Stimulated activated CD4-positive, alpha-beta T cell treated with anti-CD3 and anti-CD28 coated beads, Interleukin-12 subunit alpha, Interleukin-12 subunit beta, amount 100 ng/mL, for 24 hours (primary cell): ENCODE measurements at regions not wholly inside any gene's neighbourhood (a gene's known extent, or its start where the extent isn't known, plus 50 kb on each side); places are given as distances from the start of the nearest gene placed in this dataset.

Source experiments
- DNase-seq, 2 experiments: peaks; one replicate each; pipeline ENCODE4 v3.0.0-alpha.2; 2020; ENCODE audit warnings: low read depth in 2 of 2

- no peak for DNase-seq
These were observed 472.5 kb upstream of the SEMA3D start for GRCh38 chr7:85659364-85659763.

GRCh38 chr7:85655252-85655651 is 468.4 kb upstream of the SEMA3D start:
- DNase-seq = no peak

- DNase-seq = no peak
These were observed 457.4 kb upstream of the SEMA3D start for GRCh38 chr7:85644272-85644671.

GRCh38 chr7:85641331-85641730 is 454.5 kb upstream of the SEMA3D start:
- no peak for DNase-seq

GRCh38 chr7:85638394-85638793 is 451.5 kb upstream of the SEMA3D start:
- no peak for DNase-seq

GRCh38 chr7:85634951-85635350 is 448.1 kb upstream of the SEMA3D start:
- no peak for DNase-seq

GRCh38 chr7:85630904-85631600 is 444.2 kb upstream of the SEMA3D start:
- no peak for DNase-seq

- no peak for DNase-seq
These were observed 441.1 kb upstream of the SEMA3D start for GRCh38 chr7:85627791-85628586.

- no peak for DNase-seq
These were observed 435.2 kb upstream of the SEMA3D start for GRCh38 chr7:85622059-85622458.

GRCh38 chr7:85620936-85621685 is 434.3 kb upstream of the SEMA3D start:
- no peak for DNase-seq

GRCh38 chr7:85619236-85619635 is 432.4 kb upstream of the SEMA3D start:
- no peak for DNase-seq

GRCh38 chr7:85614684-85615083 is 427.8 kb upstream of the SEMA3D start:
- no peak for DNase-seq

GRCh38 chr7:85612514-85612913 is 425.7 kb upstream of the SEMA3D start:
- no peak for DNase-seq

- no peak for DNase-seq
These were observed 421.9 kb upstream of the SEMA3D start for GRCh38 chr7:85608804-85609203.

- DNase-seq = no peak
These were observed 415.3 kb upstream of the SEMA3D start for GRCh38 chr7:85602196-85602595.

- DNase-seq = no peak
These were observed 413.5 kb upstream of the SEMA3D start for GRCh38 chr7:85600395-85600794.

GRCh38 chr7:85596827-85597226 is 410.0 kb upstream of the SEMA3D start:
- DNase-seq = no peak

GRCh38 chr7:85595750-85596178 is 408.9 kb upstream of the SEMA3D start:
- DNase-seq = no peak

- DNase-seq = no peak
These were observed 406.5 kb upstream of the SEMA3D start for GRCh38 chr7:85593355-85593754.

- no peak for DNase-seq
These were observed 400.9 kb upstream of the SEMA3D start for GRCh38 chr7:85587785-85588184.

GRCh38 chr7:85586091-85586490 is 399.2 kb upstream of the SEMA3D start:
- DNase-seq = no peak

- DNase-seq = no peak
These were observed 396.5 kb upstream of the SEMA3D start for GRCh38 chr7:85583131-85583953.
